NCI-H82 (cell line): ENCODE measurements at regions not wholly inside any gene's neighbourhood (a gene's known extent, or its start where the extent isn't known, plus 50 kb on each side); places are given as distances from the start of the nearest gene placed in this dataset.

Experiments
- DNase-seq: peaks from one replicate; lab custom pipeline; 2025; lab: John Stamatoyannopoulos, UW

DNA sequence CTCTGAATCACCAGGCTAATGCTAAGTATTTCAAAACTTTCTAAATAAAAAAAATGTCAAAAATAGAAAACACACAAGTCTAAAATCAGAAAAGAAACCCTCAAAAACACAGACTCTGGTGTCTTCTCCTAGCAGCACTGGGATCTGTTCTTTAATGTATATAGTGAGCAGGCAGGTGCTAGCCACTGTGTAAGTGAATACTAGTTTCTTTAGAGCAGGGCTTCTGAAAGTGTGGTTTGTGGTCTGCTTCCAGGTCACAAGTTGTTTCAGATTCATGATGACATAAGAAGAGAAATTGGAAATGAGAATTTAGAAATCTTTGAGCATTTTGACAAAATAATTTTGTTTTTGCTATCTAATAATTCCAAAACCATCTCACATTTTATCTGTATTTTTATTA, 763.1 kb downstream of the USP25 start:
- no peak for DNase-seq

DNA sequence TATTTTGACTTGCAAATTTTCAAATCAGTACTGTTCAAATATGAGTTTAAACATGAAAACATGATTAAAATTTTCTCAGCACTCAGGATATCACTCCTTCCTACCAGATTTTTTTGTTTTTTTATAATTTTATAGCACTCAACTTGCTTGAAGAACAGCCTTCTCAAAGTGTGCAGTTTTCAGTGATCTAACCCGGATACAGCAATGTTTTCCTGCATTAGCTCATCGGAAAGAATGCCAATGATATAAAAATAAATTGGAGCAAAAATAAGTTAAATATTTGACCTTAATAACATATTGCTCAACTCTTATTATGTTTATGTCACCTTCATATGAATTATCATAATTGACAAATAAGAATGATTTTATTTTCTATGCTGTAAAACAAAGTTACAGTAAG, 766.8 kb downstream of the USP25 start:
- no peak for DNase-seq

DNA sequence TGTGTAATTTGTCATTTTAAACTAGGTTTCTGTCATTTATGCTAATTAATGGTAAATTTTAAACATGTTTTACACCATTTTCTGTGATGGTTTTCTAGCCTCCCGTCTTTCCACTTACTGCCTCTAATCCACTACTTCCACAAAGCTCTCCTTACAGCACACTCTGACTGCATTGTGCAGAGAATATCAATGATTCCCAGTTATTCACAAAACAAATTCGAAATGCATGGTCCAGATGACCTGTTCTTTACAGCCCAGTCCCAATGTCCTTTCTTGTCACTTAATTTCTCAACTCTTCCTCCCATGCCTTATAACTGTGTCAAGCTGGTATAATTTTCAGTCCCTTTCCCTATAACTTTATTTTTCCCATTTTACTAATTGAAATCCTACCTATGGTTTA, 770.5 kb downstream of the USP25 start:
- no peak for DNase-seq

DNA sequence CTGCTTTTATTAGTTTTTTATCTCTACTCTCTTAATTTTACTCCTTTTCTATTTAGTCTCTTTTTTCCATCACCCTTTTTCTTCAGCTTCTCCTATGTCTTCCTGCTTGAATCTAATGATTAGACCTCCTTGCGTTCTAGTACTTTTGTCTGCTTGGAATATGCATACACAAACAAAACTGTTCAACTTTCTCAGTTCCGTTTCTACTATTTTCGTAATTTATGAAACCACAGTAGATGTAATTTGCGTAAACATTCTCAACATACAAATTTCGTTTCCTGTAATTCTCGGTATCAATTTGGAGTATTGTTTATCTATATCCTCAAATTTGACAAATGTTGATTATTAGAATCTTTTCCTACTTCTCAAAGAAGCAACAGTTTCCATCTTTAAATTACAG, 772.5 kb downstream of the USP25 start:
- no peak for DNase-seq

DNA sequence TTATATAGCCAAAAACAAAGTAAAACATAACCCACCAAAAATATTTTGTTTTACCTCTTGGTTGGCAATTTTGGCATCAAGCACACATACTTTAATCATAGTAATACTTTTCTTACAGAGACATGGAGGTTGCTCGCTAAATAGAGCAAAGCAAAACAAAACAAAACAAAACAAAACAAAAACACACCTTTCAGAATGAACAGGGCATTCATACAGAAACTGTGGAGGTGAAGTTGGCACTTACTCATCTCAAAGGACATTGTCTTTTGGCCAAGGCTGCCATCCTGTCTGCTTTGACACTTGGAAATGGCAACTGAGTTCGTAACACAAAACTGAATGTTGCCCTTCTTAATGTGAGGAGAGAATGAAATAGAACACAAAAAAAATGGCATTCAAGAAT, 773.1 kb downstream of the USP25 start:
- no peak for DNase-seq

DNA sequence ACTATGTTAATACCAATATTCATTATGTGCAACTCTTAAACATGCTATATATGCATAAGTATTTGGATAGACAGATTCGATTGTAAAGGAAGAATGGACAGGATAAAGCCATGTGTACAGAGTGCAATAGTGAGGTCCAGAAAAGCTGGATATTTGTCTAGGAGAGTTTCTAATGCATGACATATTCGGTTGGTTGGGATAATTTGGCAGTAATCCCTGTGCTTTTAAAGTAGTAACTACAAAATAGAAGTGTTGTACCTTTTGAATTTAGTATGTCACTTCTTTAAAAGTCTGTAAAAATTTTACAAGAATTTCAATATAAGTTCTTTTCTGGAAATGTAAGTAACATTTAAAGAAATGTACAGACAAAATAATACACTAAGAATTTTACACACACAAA, 774.5 kb downstream of the USP25 start:
- no peak for DNase-seq

DNA sequence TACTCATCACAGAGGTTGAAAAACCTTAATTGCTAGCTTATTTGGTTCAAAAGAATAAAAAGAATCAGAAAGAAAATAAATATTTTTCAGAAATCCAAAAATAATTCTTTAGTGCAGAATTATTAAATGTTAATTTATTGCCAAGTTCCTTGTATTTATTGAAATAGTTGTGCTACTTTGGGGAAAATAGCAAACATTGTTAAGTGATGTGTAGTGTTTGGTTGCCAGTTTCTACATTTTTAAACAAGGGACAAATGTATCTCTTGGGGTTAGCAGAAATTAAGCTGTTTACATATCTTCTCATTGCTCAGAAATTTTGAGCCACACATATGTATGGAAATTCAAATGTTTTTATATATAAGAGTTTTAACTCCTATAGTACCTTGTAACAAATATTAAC, 775.0 kb downstream of the USP25 start:
- no peak for DNase-seq

DNA sequence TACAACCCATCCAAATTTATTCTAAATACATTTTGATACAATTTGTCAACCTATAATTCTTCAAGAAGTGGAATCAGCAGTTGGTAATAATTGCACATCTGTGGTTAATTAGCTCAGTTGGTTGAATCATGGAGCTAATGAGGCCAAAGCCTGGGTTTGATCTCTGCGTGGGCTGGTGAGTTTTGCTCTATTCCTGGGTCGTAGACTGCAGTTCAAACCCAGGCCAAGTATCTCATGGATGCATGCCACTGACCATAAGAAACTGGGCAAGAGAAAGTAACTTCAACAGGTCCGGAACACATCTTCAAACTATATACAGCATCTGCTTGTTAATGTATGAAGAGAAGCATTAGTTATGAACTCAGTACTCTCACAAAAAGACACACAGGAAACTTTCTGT, 779.7 kb downstream of the USP25 start:
- no peak for DNase-seq

DNA sequence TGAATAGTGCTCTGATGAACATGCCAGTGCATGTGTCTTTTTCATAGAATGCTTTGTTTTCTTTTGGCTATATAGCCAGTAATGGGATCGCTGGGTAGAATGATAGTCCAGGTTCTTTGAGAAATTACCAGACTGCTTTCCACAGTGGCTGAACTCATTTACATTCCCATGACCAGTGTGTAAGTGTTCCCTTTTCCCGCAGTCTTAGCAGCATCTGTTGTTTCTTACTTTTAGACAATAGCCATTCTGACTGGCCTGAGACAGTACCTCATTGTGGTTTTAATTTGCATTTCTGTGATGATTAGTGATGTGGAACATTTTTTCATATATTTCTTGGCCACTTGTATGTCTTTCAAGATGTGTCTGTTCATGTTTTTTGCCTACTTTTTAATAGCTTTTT, 784.5 kb downstream of the USP25 start:
- DNase-seq: no peak

DNA sequence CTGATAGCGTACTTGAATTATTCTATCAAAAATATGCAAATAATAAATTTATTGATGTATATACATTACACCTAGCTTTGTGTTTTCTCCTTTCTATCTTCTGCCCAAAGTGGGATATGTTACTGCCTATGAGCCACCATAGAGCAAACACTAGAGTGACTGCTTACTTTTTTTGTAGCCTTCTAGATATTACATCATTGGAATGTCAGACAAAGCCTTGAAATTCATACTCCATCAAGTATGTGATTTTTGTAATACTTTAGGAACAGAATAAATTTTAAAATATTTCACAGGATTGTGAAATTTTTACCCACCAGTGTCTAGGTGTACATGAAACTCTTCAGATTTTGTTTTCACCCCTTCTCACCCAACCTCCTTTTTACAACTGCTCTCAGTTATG, 787.6 kb downstream of the USP25 start:
- DNase-seq: no peak

DNA sequence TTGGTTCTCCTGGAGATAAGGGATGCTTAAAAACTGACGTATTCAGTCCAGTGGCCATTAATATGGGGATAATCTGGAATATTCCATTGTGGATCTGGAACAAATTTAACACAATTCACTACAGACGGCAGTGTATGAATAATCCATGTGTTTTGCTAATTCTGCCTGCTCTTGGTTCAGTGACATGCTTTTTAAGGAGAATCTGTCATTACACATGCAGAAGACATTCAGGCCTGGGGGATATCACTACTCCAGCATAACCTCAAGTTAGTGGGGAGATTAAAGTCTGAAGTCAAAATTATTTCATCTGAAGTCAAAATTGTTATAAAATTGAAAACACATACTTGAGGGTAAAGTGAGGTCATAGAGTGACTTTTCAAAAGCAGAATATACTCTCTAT, 789.3 kb downstream of the USP25 start:
- DNase-seq: no peak

DNA sequence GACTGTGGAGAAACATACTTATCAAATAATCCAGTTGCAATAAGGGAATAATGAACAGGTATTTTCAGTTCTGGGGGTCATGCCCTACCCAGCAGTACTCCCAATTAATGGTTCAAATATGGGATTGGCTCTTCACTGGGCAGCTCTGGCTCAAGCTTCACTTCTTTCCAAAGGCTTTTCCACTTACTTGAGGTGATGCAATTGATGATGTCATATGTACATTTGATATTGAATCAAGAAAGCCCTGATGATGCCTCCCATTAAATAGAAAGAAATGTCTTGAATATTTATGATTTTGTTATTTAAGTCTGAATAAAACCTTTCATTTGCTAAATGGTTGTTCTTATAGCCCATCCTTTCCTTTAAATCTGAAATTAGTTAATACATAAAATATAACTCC, 789.9 kb downstream of the USP25 start:
- DNase-seq: no peak

DNA sequence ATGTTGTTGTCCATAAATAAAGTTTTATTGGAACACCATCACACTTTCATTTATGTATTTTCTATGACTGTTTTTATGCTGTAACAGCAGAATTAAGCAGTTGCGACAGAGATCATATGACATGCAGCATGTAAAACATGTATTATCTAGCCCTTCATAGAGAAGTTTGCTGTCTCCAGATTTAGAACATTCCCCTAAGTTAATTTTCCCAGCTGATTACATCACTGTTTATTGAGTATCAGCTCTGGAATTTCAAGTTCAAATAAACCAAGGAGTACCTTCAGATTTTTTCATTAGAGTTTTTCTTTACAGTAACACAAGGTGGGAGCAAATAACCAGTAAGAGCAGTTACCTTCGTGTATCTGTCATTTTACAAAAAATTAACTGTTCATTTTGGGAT, 792.8 kb downstream of the USP25 start:
- DNase-seq: no peak

DNA sequence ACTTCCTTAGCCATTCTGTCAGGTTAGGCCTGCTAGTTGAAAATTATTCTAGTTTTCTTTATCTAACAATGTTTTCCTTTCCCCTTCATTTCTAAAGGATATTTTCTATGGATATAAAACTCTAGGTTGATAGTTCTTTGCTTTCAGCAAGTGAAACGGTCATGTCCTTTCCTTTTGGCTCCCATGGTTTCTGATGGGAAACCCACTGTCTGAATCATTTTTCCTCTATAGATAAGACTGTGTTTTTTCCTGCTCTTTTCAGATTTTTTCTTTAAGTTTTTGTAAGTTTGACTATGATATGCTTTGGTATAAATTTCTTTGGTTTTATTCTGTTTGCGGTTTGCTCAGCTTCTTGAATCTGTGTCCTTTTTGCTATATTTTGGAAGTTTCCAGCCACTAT, 800.9 kb downstream of the USP25 start:
- no peak for DNase-seq

DNA sequence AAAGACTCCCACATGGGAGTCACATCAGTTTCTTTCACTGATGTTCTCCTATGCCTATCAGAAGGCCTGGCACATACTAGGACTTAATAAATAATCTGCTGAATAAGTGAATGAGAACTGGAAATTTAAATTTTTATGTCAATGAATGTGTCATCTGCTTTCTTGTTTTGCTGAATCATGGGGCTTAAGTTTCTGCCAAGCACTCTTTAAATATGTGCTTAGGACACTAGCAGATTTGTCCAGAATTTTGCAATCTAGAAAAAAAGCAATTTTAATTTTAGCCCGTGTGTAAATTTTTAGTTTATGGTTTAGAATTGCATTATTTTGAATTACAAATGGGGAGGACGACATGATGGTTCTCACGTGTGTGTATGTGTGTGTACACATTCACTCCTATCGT, 803.1 kb downstream of the USP25 start:
- DNase-seq: no peak

DNA sequence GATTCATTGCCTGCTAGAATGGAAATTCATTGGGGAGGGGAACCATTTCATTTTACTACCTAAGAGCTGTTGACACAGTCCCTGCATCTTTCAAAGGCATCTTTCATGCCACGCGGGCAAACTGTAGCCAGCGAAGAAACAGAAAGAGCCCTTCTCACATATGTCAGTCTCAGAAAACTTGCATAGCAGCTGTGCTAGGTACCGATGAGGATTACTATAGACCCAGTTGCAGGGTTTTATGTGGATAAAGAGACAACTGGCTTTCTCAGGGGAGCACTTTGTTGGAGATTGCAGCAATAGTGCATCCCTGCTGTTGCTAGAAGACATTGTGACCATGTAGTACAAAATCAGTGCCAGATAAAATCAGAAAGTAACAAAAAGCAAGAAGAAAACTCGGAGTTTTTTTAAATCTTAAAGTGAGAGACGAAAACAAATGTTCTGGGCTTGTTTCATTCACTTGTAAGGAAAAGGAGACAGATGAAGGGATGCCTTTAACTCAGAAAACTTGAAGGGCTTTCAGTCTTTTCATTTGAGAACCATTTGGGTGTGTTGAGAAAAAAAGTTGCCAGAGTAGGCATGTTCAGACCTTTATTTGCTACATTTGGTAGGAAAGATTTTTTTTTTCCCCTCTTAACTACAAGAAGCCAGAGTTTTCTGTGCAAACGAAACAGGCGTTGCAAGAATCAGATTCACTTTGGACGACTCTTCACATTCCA, 804.1 kb downstream of the USP25 start:
- DNase-seq: peak; percentile 10

DNA sequence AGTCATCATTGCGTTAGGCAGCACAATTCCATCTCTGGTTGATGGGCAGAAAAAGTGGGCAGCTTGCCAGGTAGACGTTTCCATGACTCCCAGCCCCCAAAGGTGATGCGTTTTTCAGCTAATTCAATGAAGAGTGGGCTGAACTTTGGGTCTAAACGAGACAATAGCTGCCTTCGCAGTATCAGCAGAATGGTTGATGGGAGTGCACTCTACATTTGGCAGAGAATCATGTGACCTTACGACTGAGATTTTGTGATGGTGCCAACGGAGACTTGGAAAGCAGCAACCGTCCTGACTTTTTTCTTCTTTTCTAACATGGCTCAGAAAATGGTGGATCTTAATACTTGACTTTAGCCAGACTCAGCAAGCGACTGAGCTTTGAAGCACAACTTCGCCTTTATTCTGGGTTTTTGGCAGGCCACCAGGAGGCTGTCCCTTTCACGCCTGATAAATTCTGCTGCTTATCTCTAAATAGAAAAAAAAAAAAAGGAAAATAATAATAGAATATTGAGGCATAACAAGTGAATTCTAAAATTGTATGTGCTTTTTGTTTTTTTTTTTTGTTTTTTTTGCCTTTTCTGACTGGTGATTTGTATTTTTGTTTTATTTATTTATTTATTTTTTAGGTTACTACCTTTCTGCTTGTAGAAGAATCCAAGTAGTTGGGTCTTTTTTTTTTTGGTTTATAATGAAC, 804.8 kb downstream of the USP25 start:
- DNase-seq: no peak

DNA sequence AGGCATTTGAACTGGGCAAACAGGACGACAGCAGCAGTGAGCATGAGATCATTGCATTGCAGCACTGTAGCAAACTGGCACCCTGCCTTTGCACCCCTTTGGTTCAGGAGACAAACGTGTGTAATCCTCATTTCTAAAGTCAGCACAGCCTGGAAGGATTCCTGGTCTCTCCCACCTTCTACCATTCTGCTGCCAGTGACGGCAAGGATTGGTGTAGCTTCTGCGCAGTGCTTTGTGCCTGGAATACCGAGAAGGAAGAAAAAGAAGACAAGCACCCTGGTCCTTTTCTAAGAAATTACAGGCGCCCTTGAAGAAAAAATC, 805.3 kb downstream of the USP25 start:
- no peak for DNase-seq

DNA sequence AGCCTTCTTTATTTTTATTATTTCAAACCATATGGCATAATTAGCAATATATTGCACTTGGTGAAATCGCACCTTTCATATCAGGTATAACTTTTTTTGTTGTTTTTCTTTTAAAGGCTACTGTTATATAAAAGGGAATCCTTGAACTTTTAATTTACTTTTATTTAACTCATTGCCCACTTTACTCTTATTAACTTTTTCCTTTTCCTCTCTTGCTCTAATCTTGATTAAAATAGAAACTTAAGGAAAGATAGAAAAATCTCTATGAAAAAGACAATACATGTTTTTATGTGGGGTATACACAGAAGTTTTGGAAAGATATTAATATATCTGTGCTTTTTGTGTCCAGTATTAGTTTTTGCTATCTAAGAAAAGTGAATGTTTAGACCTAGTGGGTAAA, 805.8 kb downstream of the USP25 start:
- no peak for DNase-seq

DNA sequence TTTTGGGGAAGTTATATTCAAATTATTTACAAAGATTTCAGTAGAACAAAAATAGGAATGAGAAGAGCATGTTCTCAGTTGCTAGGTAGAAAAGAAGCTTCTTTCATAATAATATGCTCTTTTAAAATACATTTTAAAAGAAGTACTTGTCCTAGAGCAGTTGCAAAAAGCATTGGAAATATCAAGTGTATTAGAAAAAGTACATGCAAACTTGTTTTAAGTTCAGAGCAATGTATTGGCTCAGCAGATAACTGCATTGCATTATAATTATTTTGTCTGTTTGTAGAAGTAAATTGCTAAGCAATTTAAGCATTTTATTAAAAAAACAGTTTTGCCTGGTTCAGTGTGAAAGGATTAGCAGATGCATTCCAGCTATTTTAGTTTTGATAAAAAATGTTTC, 806.4 kb downstream of the USP25 start:
- DNase-seq: no peak

DNA sequence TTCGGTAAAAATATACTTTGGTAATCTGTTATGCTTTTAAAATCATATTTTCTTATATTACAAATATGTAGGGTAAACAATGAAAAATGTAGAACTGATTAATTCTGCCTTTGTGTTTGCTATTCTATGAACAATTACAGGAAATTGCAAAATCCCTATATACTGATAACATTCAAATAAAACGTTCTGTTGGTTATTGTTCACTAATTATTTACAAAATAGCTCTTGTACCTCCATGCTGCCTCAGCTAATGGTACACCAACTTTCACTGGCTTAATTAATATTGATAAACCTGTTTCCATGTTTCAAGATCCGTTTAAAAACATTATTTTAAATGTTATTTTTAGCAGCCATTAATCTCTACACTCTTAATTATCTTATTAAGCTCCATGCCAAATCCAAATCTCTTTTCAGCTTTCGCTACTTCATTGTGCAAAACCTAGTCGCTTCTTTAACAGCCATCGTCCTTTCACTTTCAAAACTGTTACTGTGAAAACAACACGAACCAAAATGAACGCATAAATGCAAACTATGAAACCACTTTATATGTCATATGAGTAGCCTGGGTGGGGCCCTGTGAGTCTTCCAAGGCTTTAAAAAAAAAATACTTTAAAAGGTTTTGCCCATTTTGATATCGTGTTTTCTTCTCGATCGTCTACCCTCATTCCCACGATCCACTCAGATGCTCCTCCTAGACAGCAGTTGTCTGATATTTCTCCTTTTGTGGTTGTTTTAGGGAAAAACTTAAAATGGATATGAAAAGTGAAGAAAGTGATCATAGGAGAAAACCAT, 807.1 kb downstream of the USP25 start:
- DNase-seq: peak; percentile 5

DNA sequence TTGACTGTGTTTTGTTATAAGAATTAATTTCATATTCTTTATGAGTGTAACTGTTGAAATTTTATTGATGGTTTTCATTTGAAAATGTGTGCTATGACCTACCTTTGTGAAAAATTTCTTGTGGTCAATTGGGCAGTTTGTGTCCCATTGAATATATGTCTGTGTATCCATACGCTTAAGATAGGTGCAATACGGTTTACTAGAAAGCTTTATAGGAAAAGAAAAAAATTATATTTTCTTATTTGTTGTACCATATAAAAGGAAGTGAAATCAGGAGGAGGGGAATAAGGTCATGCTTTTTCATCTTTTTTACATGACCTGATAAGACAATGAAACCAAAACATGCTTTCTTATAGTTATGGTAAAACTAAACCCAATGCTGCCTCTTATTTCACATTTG, 807.7 kb downstream of the USP25 start:
- no peak for DNase-seq

DNA sequence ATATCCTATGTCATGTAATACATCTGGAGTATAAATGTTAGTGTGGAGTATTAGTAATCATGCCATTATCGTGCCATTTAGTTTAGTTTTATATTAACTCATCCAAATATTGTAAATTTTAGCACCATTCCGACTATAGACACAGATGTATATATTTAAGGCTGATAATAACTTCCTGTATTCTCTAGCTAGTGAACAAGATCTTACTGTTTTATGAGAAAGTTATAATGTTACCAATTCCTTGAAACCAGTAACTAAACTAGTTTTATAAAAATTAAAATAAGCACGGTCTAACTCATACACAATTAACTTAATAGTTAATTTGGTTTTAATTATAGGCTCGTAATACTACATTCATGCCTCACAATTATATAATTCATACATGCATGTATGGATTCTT, 808.6 kb downstream of the USP25 start:
- no peak for DNase-seq
